GM12878 (cell line): ENCODE measurements at regions not wholly inside any gene's neighbourhood (a gene's known extent, or its start where the extent isn't known, plus 50 kb on each side); places are given as distances from the start of the nearest gene placed in this dataset.

Experiments
- ATAC-seq: fragments of 200-7000 bp; cut with Tn5 transposase; 3 replicates; pipeline ENCODE4 v1.9.1; 2020; ENCODE audit warnings: mild to moderate bottlenecking, moderate library complexity
- BruUV-seq: library from RNA; stranded (reverse); fragments of 400-500 nt; replicated peaks from 2 replicates; lab custom pipeline; 2021; lab: Mats Ljungman, UMichigan
- CTCF ChIA-PET: fragments of 300-600 bp; sonication (Branson Sonifier 250); formaldehyde crosslinking; extraction: SDS; loops from one replicate; lab custom pipeline; 2021; ENCODE audit warnings: inconsistent platforms; lab: Yijun Ruan, JAX
- POLR2A ChIA-PET: fragments of 350-600 bp; formaldehyde crosslinking; extraction: SDS; loops from one replicate; lab custom pipeline; 2021; ENCODE audit warnings: inconsistent platforms; lab: Charles Lee
- RAD21 ChIA-PET: fragments of 300-600 bp; sonication (Branson Sonifier 250); formaldehyde crosslinking; loops from one replicate; lab custom pipeline; 2023; ENCODE audit warnings: antibody characterized with exemption; ENCODE audit not compliant: unreplicated experiment; lab: Charles Lee
- SMC1A ChIA-PET: fragments of 300-600 bp; sonication (Branson Sonifier 250); formaldehyde crosslinking; loops from one replicate; lab custom pipeline; 2023; ENCODE audit not compliant: unreplicated experiment, uncharacterized antibody; lab: Charles Lee
- DNase-seq: peaks from one replicate; pipeline ENCODE4 v3.0.0-alpha.2; 2011; ENCODE audit warnings: low read depth, low spot score
- FAIRE-seq: peaks from 3 replicates; lab custom pipeline; 2011; peaks lifted over from hg19 to GRCh38; lab: Jason Lieb, UNC
- H2AFZ ChIP-seq: 2 replicates; pipeline ENCODE4 v1.6.0; 2011; ENCODE audit warnings: low read depth, low read length, control low read depth; ENCODE audit not compliant: control insufficient read depth
- H3K27ac ChIP-seq: 2 replicates; pipeline ENCODE4 v1.5.1; 2011; ENCODE audit warnings: control low read depth; ENCODE audit not compliant: control insufficient read depth, insufficient read depth
- H3K27me3 ChIP-seq, 2 experiments: replicated peaks in 1 of 2; 2 replicates each; pipeline versions ENCODE4 v1.6.0 to v1.6.1; 2011; ENCODE audit warnings: low read length in 1 of 2; ENCODE audit not compliant: control insufficient read depth in 2 of 2, insufficient read depth in 2 of 2
- H3K36me3 ChIP-seq, 2 experiments: 2 replicates each; pipeline ENCODE4 v1.5.1; 2011; ENCODE audit warnings: low read length in 1 of 2; ENCODE audit not compliant: control insufficient read depth in 2 of 2, insufficient read depth in 2 of 2
- H3K4me1 ChIP-seq: 2 replicates; pipeline ENCODE4 v1.6.1; 2011; ENCODE audit warnings: mild to moderate bottlenecking, low read length, moderate library complexity, mixed read lengths; ENCODE audit not compliant: control insufficient read depth, insufficient read depth
- H3K4me2 ChIP-seq: 2 replicates; pipeline ENCODE4 v1.6.0; 2011; ENCODE audit warnings: control low read depth; ENCODE audit not compliant: control insufficient read depth, insufficient read depth
- H3K4me3 ChIP-seq: fragments of 200-600 bp; sonication (generic); 2 replicates; pipeline ENCODE4 v1.5.1; 2016
- H3K79me2 ChIP-seq: 2 replicates; pipeline ENCODE4 v1.6.0; 2011; ENCODE audit warnings: low read length; ENCODE audit not compliant: control insufficient read depth, insufficient read depth
- H3K9ac ChIP-seq: 2 replicates; pipeline ENCODE4 v1.8.0; 2011; ENCODE audit warnings: low read length, control low read depth, mixed read lengths; ENCODE audit not compliant: control insufficient read depth, insufficient read depth
- H3K9me3 ChIP-seq: replicated peaks from 3 replicates; pipeline ENCODE4 v1.5.1; 2011; ENCODE audit warnings: mild to moderate bottlenecking, low read length; ENCODE audit not compliant: control insufficient read depth, insufficient read depth
- H4K20me1 ChIP-seq: 2 replicates; pipeline ENCODE4 v1.6.0; 2011; ENCODE audit not compliant: control insufficient read depth, insufficient read depth
- BACH1 ChIP-seq: fragments of 450-650 bp; IDR thresholded peaks from 2 replicates; pipeline ENCODE4 v1.6.1; 2017; ENCODE audit warnings: mild to moderate bottlenecking, borderline replicate concordance
- BCLAF1 ChIP-seq: fragments of 450-650 bp; IDR thresholded peaks from 2 replicates; pipeline ENCODE4 v1.6.1; 2017; ENCODE audit warnings: antibody characterized with exemption, mild to moderate bottlenecking, moderate library complexity
- BRCA1 ChIP-seq: IDR thresholded peaks from 2 replicates; pipeline ENCODE4 v1.6.1; 2011; ENCODE audit warnings: low read depth, low read length, improper control_type of control experiment
- E2F4 ChIP-seq: IDR thresholded peaks from 2 replicates; pipeline ENCODE4 v1.6.1; 2012; ENCODE audit warnings: low read depth, low read length, improper control_type of control experiment
- EZH2 ChIP-seq: IDR thresholded peaks from 2 replicates; pipeline ENCODE4 v1.6.1; 2012; ENCODE audit warnings: low read depth, mild to moderate bottlenecking, control low read depth, inconsistent platforms, low read length, borderline replicate concordance; ENCODE audit not compliant: control insufficient read depth
- IRF4 ChIP-seq: IDR thresholded peaks from 2 replicates; pipeline ENCODE4 v1.6.1; 2011; ENCODE audit warnings: low read depth, low read length
- NR2C1 ChIP-seq: fragments of 450-650 bp; IDR thresholded peaks from 2 replicates; pipeline ENCODE4 v1.6.1; 2017; ENCODE audit warnings: antibody characterized with exemption, mild to moderate bottlenecking, moderate library complexity
- PAX8 ChIP-seq: fragments of 450-650 bp; IDR thresholded peaks from 2 replicates; pipeline ENCODE4 v1.6.1; 2017; ENCODE audit warnings: mild to moderate bottlenecking, moderate library complexity
- SP1 ChIP-seq: IDR thresholded peaks from one replicate; pipeline ENCODE4 v1.6.1; 2011; ENCODE audit warnings: low read depth, low read length
- ZNF274 ChIP-seq: IDR thresholded peaks from one replicate; pipeline ENCODE4 v1.8.0; 2011; ENCODE audit not compliant: insufficient read length, insufficient read depth
- ZSCAN29 ChIP-seq: fragments of 450-650 bp; IDR thresholded peaks from 2 replicates; pipeline ENCODE4 v1.6.1; 2017; ENCODE audit warnings: mild to moderate bottlenecking, moderate library complexity
- WGBS: methylation state at CpG from one replicate; pipeline ENCODE4 v1.1.6; 2016; ENCODE audit warnings: low lambda C conversion rate; ENCODE audit not compliant: insufficient replicate concordance, insufficient coverage; ENCODE audit errors: missing lambda C conversion rate; 5-methylcytosine and 5-hydroxymethylcytosine counted together
- in situ Hi-C: fragments of 300-500 bp; cut with MboI; formaldehyde crosslinking; loops from 9 replicates; pipeline ENCODE4 v1.14.3; 2018; ENCODE audit warnings: mixed read lengths
- intact Hi-C: fragments of 100-400 bp; cut with micrococcal nuclease; formaldehyde crosslinking; loops from one replicate; pipeline ENCODE4 v1.14.2; 2022; ENCODE audit not compliant: unreplicated experiment

GRCh38 chr7:142329062-142329790, 71.4 kb upstream of the PRSS58 start:
- H3K79me2 ChIP-seq: no peaks in the 10 kb centered on the region
- H3K4me3 ChIP-seq: no peak overlapping the region
- no peak for DNase-seq
- FAIRE-seq: no peak
- no peaks in the 10 kb centered on the region for H3K9me3 ChIP-seq
- TF ChIP-seq SP1: no peak
- no peak overlapping the region for H3K9ac ChIP-seq
- ChIA-PET RAD21 (no interaction called here), SMC1A (no interaction called here), CTCF (no interaction called here), POLR2A (no interaction called here)
- H3K4me1 ChIP-seq: no peaks in the 10 kb centered on the region
- no peak overlapping the region for H2AFZ ChIP-seq
- ATAC-seq: no peak
- no peaks in the 10 kb centered on the region for H4K20me1 ChIP-seq
- H3K36me3 ChIP-seq: no peaks in the 10 kb centered on the region
- in situ Hi-C loops: no loop called here
- intact Hi-C loops: no loop called here
- no peak overlapping the region for H3K27ac ChIP-seq
- no TSS peak for BruUV-seq
- H3K27me3 ChIP-seq: no peaks in the 10 kb centered on the region
- no peak overlapping the region for H3K4me2 ChIP-seq
- 44% methylated on average over 5 of the region's 5 CpGs for WGBS

- no peak for TF ChIP-seq BCLAF1
- no peak for TF ChIP-seq EZH2
- TF ChIP-seq PAX8: no peak
- no peak for TF ChIP-seq ZSCAN29
- no peak for TF ChIP-seq E2F4
- no peak for TF ChIP-seq IRF4
- TF ChIP-seq BACH1: no peak
- no peak for TF ChIP-seq NR2C1
- TF ChIP-seq ZNF274: no peak
- no peak for TF ChIP-seq BRCA1
- Histone ChIP-seq H3K4me1 (no peaks in the 10 kb centered on the region), H3K79me2 (no peaks in the 10 kb centered on the region), H3K4me3 (no peak overlapping the region), H3K9ac (no peak overlapping the region), H2AFZ (no peak overlapping the region), H4K20me1 (no peaks in the 10 kb centered on the region), H3K9me3 (no peaks in the 10 kb centered on the region), H3K4me2 (no peak overlapping the region), H3K36me3 (no peaks in the 10 kb centered on the region), H3K27ac (no peak overlapping the region), H3K27me3 (no peaks in the 10 kb centered on the region)
- 22% methylated on average over 6 of the region's 6 CpGs for WGBS
- in situ Hi-C loops (no loop called here), intact Hi-C loops (no loop called here)
- no peak for ATAC-seq
- CTCF ChIA-PET: no interaction called here
- FAIRE-seq: no peak
- SMC1A ChIA-PET: no interaction called here
- no peak for DNase-seq
- POLR2A ChIA-PET: no interaction called here
- RAD21 ChIA-PET: no interaction called here
- BruUV-seq: no TSS peak
These were observed 70.7 kb upstream of the PRSS58 start for GRCh38 chr7:142328551-142328950.
